ENCODE measurements at regions not wholly inside any gene's neighbourhood (a gene's known extent, or its start where the extent isn't known, plus 50 kb on each side); places are given as distances from the start of the nearest gene placed in this dataset.

- TF ChIP-seq GATA2 (IDR thresholded peaks at IDR 0.05; ENCODE audit: low read depth, low read length), result no peak
- TF ChIP-seq GATA3 (IDR thresholded peaks at IDR 0.05; ENCODE audit: low read depth, low read length), result no peak
Observed at GRCh38 chr15:81811736-81812135, 234.1 kb downstream of the MEX3B start.

DNA sequence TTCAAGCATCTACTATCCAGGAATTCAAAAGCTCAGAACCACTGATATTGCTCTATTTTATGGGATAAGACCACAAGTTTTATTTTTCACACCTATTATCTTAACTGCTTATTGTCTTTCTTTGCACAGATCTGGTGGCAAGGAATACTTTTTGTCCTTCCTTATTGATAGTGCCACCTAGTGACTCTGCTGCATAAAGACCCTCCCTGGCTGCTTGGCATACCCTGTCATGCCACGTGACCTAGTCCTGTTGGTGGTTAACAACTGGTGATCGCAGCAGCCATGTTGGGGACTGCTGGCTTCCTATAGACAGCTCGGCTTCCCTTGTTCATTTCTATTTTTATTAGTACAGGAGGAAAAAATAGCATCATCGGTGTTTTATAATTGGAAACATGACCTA lies 236.3 kb downstream of the MEX3B start:
- TF ChIP-seq GATA3 (IDR thresholded peaks at IDR 0.05; ENCODE audit: low read depth, low read length) (no peak), GATA2 (IDR thresholded peaks at IDR 0.05; ENCODE audit: low read depth, low read length) (no peak)

DNA sequence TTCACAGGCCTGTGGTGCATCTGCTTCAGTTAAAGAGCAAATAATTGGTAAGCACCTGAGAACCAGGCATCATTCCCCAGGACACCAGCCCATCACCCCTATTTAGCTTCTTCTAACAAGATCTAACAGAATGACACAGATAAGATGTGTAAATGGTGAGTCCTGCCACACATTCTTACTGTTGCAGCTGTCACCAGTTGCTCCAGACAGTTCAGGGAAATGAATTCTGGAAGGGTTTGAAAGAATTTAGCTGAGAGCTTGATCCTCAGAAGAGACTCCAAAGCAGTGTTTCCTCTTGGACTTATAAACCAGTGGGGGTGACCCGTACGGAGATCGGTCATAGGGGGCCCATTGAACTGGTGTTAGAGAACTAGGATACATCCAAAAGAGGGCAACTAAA lies 238.0 kb downstream of the MEX3B start:
- TF ChIP-seq GATA3 (IDR thresholded peaks at IDR 0.05; ENCODE audit: low read depth, low read length) (no peak), GATA2 (IDR thresholded peaks at IDR 0.05; ENCODE audit: low read depth, low read length) (no peak)

- no peak for TF ChIP-seq GATA2 (IDR thresholded peaks at IDR 0.05; ENCODE audit: low read depth, low read length)
- no peak for TF ChIP-seq GATA3 (IDR thresholded peaks at IDR 0.05; ENCODE audit: low read depth, low read length)
Observed at GRCh38 chr15:81807186-81807585, 238.6 kb downstream of the MEX3B start.

- TF ChIP-seq GATA3 (IDR thresholded peaks at IDR 0.05; ENCODE audit: low read depth, low read length), result no peak
Observed at GRCh38 chr15:81795899-81796298, 249.9 kb downstream of the MEX3B start.

- TF ChIP-seq GATA3 (IDR thresholded peaks at IDR 0.05; ENCODE audit: low read depth, low read length) (no peak), GATA2 (IDR thresholded peaks at IDR 0.05; ENCODE audit: low read depth, low read length) (no peak)
Observed at GRCh38 chr15:81792646-81793045, 253.2 kb downstream of the MEX3B start.

DNA sequence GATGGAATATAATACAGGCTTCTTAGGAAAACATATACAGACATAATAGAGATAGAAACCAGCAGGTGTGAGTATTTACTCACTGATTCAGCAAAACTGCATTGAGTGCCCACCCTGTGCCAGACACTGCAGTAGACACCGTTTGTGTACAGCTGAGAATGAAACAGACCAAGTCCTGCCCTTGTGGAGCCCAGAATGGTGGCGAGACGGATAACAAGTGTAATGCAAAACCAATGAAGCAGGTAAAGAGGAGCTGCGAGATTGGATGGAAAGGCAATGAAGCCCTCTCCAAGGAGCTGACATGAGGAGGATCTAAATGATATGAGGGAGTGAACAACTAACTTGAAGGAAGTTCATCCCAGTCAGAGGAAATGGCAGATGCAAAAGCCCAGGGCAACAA lies 256.4 kb downstream of the MEX3B start:
- no peak for TF ChIP-seq GATA3 (IDR thresholded peaks at IDR 0.05; ENCODE audit: low read depth, low read length)
- no peak for TF ChIP-seq GATA2 (IDR thresholded peaks at IDR 0.05; ENCODE audit: low read depth, low read length)

DNA sequence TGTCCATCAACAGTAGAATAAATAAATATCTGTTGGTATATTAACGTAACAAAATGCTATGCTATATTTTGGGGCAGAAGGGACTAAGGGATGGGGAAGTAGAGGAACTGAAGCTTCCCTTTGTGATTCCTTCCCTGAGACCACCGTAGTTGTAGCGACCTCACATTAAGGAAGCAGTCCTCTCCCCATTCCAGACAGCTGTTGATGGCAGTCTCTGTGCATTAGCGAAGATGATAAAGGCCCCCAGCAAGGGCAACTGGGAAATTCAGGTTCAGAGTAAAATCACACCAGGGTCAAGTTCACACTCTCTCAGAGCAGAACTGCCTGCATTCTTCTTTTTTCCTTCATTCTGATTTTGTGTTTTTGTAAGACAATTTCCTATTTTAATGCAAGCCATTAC lies 259.0 kb downstream of the MEX3B start:
- TF ChIP-seq GATA3 (IDR thresholded peaks at IDR 0.05; ENCODE audit: low read depth, low read length) (no peak), GATA2 (IDR thresholded peaks at IDR 0.05; ENCODE audit: low read depth, low read length) (no peak)

- no peak for TF ChIP-seq GATA3 (IDR thresholded peaks at IDR 0.05; ENCODE audit: low read depth, low read length)
- no peak for TF ChIP-seq GATA2 (IDR thresholded peaks at IDR 0.05; ENCODE audit: low read depth, low read length)
Observed at GRCh38 chr15:81785679-81786078, 260.1 kb downstream of the MEX3B start.

- TF ChIP-seq GATA3 (IDR thresholded peaks at IDR 0.05; ENCODE audit: low read depth, low read length), result no peak
- no peak for TF ChIP-seq GATA2 (IDR thresholded peaks at IDR 0.05; ENCODE audit: low read depth, low read length)
Observed at GRCh38 chr15:81785181-81785580, 260.6 kb downstream of the MEX3B start.

DNA sequence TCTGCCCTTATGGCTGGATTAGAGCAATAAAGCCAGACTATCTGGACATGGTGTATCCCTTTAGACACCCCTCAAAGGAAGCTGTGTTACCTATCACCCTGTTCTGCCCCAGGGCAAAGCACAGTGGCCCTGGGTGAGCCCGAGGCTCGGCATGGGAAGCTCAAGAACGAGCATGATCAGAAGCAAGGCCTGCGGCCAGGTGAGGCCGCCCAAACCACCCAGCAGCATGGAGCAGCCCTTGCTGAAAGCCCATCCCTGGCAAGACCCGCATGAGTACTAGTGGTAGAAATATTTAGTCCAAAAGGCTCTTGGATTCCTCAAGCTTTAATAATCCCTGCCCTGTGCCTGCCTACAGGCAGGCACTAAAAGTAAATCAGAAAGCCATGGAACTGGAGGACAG lies 261.1 kb downstream of the MEX3B start:
- no peak for TF ChIP-seq GATA2 (IDR thresholded peaks at IDR 0.05; ENCODE audit: low read depth, low read length)
- TF ChIP-seq GATA3 (IDR thresholded peaks at IDR 0.05; ENCODE audit: low read depth, low read length), result no peak

DNA sequence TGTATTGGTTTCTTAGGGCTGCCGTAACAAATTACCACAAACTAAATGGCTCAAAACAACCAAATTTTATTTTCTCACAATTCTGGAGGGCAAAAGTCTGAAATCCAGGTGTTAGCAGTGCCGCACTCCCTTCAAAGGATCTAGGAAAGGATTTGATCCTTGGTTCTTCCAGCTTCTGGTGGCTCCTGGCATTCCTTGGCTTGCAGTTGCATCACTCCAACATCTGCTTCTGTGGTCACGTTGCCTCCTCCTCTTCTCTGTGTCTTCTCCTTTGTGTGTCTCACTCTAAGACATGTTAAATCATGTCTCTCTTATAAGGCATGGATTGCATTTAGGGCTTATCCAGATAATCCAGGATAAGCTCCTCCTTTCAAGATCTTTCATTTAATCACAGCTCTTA lies 262.2 kb downstream of the MEX3B start:
- no peak for TF ChIP-seq GATA3 (IDR thresholded peaks at IDR 0.05; ENCODE audit: low read depth, low read length)
- TF ChIP-seq GATA2 (IDR thresholded peaks at IDR 0.05; ENCODE audit: low read depth, low read length), result no peak

GRCh38 chr15:81783076-81783475 lies 262.7 kb downstream of the MEX3B start:
- TF ChIP-seq GATA3 (IDR thresholded peaks at IDR 0.05; ENCODE audit: low read depth, low read length), result no peak
- no peak for TF ChIP-seq GATA2 (IDR thresholded peaks at IDR 0.05; ENCODE audit: low read depth, low read length)

DNA sequence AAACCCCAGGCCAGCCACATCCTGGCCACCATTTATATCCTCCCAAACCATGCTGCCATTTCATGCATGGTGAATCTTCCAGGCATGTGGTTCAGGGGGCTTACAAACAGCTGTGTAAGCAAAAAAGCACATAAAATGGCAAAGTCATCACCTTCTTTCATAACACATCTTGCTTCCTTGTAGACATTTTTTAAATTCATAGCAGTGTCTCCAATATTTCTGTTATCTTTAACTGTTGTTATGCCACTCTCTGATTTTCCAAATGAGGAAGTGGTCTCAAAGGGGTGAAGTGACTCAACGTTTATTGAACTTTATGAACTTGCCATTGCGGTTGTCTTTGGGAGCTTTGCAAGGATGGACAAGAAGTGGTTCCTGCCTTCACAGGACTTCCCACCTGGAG lies 264.4 kb downstream of the MEX3B start:
- TF ChIP-seq GATA2 (IDR thresholded peaks at IDR 0.05; ENCODE audit: low read depth, low read length) (no peak), GATA3 (IDR thresholded peaks at IDR 0.05; ENCODE audit: low read depth, low read length) (no peak)

- TF ChIP-seq GATA3 (IDR thresholded peaks at IDR 0.05; ENCODE audit: low read depth, low read length), result no peak
Observed at GRCh38 chr15:81780966-81781365, 264.9 kb downstream of the MEX3B start.

GRCh38 chr15:81779181-81779580 lies 266.6 kb downstream of the MEX3B start:
- TF ChIP-seq GATA2 (IDR thresholded peaks at IDR 0.05; ENCODE audit: low read depth, low read length) (no peak), GATA3 (IDR thresholded peaks at IDR 0.05; ENCODE audit: low read depth, low read length) (no peak)

Measured in SH-SY5Y (cell line).